ENCODE measurements at regions not wholly inside any gene's neighbourhood (a gene's known extent, or its start where the extent isn't known, plus 50 kb on each side); places are given as distances from the start of the nearest gene placed in this dataset.

DNA sequence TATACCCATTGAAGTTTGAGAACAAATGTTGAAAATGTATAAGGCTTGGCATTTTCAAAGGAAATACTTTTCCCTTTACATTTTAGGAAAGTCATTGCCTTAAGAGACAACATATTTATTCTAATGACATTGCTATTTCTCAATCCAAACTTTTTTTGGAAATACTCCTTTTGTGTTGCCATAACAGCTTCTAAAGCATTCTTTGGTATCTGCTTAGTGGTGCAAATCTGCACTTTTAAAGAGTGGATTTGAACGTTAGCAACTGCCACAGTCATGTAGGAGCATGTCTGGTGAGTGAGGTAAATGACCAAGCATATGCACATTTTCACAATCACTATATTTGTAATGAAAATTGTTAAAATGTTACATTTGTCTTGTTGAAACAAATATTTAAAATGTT, 124.4 kb upstream of the GORAB start:
- Histone ChIP-seq H3K4me1 (ENCODE audit: control insufficient read depth in 1 of 2, low read depth in 2 of 2) (peaks cover 16 to 26% of the 10 kb centered on the region in 2 donors), H3K9me3 (no peaks in the 10 kb centered on the region), H3K27me3 (replicated peaks; ENCODE audit: insufficient read depth) (no peaks in the 10 kb centered on the region), H3K27ac (no peak overlapping the region), H3K36me3 (no peaks in the 10 kb centered on the region), H3K4me3 (no peak overlapping the region)
- DNase-seq (ENCODE audit: low spot score), result no peak
- TF ChIP-seq, protein P1, sequence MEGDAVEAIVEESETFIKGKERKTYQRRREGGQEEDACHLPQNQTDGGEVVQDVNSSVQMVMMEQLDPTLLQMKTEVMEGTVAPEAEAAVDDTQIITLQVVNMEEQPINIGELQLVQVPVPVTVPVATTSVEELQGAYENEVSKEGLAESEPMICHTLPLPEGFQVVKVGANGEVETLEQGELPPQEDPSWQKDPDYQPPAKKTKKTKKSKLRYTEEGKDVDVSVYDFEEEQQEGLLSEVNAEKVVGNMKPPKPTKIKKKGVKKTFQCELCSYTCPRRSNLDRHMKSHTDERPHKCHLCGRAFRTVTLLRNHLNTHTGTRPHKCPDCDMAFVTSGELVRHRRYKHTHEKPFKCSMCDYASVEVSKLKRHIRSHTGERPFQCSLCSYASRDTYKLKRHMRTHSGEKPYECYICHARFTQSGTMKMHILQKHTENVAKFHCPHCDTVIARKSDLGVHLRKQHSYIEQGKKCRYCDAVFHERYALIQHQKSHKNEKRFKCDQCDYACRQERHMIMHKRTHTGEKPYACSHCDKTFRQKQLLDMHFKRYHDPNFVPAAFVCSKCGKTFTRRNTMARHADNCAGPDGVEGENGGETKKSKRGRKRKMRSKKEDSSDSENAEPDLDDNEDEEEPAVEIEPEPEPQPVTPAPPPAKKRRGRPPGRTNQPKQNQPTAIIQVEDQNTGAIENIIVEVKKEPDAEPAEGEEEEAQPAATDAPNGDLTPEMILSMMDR (IDR thresholded peaks at IDR 0.05), result no peak
- no peak for ATAC-seq (ENCODE audit: insufficient number of reproducible peaks, low FRiP score, low read depth)

DNA sequence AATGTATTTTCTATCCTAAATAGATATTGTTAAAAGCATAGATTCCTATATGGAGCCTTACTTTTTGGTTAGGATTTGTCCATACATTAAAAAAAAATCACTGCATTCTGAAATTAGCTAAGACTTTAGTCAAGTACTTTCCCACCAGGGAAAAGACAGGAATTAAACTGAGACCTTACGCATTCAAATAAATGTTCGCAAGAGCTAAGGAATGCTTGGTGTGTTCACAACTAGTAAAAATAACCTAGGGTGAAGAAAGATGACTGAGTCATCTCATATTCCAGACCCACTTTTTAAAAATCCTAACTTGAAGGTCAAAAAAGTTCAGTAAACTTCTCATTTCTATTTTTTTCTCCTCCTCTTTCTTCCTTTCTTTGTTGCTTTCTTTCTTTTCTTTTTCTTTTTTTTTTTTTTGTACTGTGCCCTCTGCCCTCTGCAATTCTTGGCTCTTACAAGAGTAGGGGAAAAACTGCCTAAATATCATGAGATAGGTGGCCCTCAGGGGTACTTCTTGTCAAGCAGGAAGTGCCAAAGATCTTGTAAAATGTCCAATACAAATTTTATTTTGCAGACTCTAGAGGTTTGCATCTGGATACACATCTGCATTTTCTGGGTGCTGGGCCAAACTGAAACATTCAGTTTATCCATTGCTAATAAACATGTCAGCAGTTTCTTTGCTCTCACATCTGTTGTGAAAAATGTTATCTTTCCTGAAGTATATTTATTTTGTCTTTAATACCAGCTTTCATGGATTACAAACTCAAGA, 121.4 kb upstream of the GORAB start:
- no peaks in the 10 kb centered on the region for H3K27me3 ChIP-seq (replicated peaks; ENCODE audit: insufficient read depth)
- no peaks in the 10 kb centered on the region for H3K9me3 ChIP-seq
- H3K27ac ChIP-seq, result peak overlapping the region; percentile 73 to 74
- TF ChIP-seq, protein P1 (IDR thresholded peaks at IDR 0.05), result no peak
- H3K4me3 ChIP-seq, result peak overlapping the region; percentile 30
- no peaks in the 10 kb centered on the region for H3K36me3 ChIP-seq
- ATAC-seq (ENCODE audit: insufficient number of reproducible peaks, low FRiP score, low read depth) (peak; percentile 93), DNase-seq (ENCODE audit: low spot score) (no peak)
- H3K4me1 ChIP-seq (ENCODE audit: control insufficient read depth in 1 of 2, low read depth in 2 of 2), result peaks cover 29 to 38% of the 10 kb centered on the region in 2 donors

DNA sequence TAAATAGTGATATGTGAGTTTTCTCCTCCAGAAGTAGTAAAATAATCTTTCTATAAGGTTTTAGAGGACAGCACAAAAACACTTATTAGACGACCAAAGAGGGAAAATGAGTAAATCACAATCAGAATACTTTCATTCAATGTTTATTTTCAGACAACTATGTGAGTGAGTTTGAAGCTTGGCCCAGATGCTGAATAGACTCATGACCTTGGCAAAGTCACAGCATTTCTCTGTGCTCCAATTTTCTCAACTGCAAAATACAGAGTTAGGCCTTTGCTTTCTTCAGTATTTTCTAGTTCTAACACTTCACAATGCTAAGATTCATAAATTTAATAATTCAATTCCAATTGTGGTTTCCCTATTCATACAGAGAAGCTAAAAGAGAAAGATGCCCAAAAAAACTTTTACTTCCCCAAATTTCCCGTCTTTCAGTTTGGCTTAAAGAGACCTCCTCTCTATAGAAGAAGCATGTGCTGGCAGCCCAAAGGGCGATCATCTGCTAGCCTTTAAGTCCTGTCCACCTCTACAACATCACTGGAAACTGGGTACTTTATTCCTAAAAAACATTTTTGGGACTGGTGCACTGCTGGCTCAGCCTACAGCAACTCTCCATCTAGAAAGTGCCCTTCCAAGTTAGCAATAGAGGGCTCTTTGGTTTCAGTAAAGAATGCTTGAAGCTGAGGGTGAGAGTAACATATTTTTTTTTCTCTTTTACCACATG, 116.8 kb upstream of the GORAB start:
- no peaks in the 10 kb centered on the region for H3K36me3 ChIP-seq
- TF ChIP-seq, protein P1 (IDR thresholded peaks at IDR 0.05), result no peak
- peaks cover 28 to 40% of the 10 kb centered on the region in 2 donors for H3K4me1 ChIP-seq (ENCODE audit: control insufficient read depth in 1 of 2, low read depth in 2 of 2)
- no peak for DNase-seq (ENCODE audit: low spot score)
- ATAC-seq (ENCODE audit: insufficient number of reproducible peaks, low FRiP score, low read depth), result no peak
- H3K9me3 ChIP-seq, result no peaks in the 10 kb centered on the region
- H3K27me3 ChIP-seq (replicated peaks; ENCODE audit: insufficient read depth), result no peaks in the 10 kb centered on the region
- peak overlapping the region; percentile 54 to 75 for H3K27ac ChIP-seq
- no peak overlapping the region for H3K4me3 ChIP-seq

DNA sequence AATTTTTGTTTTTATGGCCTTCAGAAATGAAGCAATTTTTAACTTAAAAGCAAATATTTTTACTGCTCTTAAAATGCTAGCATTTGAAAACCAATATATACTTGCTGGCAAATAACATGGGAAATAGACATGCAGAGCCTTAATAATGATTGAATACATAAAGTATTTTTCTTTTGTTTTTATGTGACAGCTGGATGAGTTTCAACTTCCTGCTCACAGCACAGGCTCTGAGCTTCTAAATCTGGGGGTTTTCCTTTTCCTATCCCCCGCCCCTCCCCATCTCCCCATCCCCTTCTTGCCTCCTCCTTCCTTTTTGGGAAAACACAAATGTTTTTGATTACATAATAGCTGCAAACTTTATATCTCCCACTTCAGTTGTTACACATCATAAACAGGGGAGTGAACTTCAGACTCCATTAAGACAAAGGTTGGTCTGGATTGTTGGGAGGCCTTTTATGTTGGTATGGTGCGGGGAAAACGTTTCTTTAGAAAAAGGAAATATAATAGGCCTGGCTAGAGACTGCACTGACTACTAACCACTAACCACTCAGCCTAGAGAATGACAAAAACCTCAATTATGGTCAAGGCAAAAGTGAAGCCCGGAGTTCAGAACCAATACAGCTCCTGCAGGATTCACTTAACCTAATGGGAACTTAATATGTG, 116.1 kb upstream of the GORAB start:
- Histone ChIP-seq H3K9me3 (no peaks in the 10 kb centered on the region), H3K27me3 (replicated peaks; ENCODE audit: insufficient read depth) (no peaks in the 10 kb centered on the region), H3K4me1 (ENCODE audit: control insufficient read depth in 1 of 2, low read depth in 2 of 2) (peaks cover 26 to 35% of the 10 kb centered on the region in 2 donors), H3K36me3 (no peaks in the 10 kb centered on the region), H3K27ac (peak overlapping the region; percentile 54 to 75), H3K4me3 (no peak overlapping the region)
- TF ChIP-seq, protein P1 (IDR thresholded peaks at IDR 0.05), result no peak
- ATAC-seq (ENCODE audit: insufficient number of reproducible peaks, low FRiP score, low read depth) (no peak), DNase-seq (ENCODE audit: low spot score) (no peak)

DNA sequence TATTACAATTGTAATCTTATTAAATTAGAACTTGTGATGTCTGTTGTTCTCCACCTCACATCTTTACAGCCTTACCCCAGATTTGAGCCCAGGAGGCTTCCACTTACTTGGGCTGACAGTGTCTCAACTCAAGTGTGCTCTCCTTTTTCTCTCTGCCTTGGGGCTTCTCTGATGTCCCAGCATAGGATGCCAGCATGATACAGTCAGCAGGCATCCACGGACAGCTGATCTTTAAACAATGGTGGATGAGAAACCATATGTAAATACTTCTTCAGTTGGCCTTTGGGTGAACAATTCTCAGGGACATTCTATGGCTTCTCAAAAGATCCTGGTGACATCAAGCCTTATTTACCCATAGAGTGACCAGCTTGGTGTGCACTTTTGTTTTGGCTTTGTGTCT, 107.6 kb upstream of the GORAB start:
- Histone ChIP-seq H3K27me3 (replicated peaks; ENCODE audit: insufficient read depth) (no peaks in the 10 kb centered on the region), H3K4me1 (ENCODE audit: control insufficient read depth in 1 of 2, low read depth in 2 of 2) (no peaks in the 10 kb centered on the region), H3K4me3 (no peak overlapping the region), H3K9me3 (peaks cover 3% of the 10 kb centered on the region), H3K27ac (no peak overlapping the region), H3K36me3 (no peaks in the 10 kb centered on the region)
- DNase-seq (ENCODE audit: low spot score) (no peak), ATAC-seq (ENCODE audit: insufficient number of reproducible peaks, low FRiP score, low read depth) (no peak)
- TF ChIP-seq, protein P1 (IDR thresholded peaks at IDR 0.05), result no peak
